Left ventricle myocardium inferior (tissue), 1 donor: ENCODE measurements at regions not wholly inside any gene's neighbourhood (a gene's known extent, or its start where the extent isn't known, plus 50 kb on each side); places are given as distances from the start of the nearest gene placed in this dataset.

Experiments
- DNase-seq: peaks from one replicate; pipeline ENCODE4 v3.0.0-alpha.2; 2020
- H3K27ac ChIP-seq: fragments of 200-600 bp; replicated peaks from 2 replicates; pipeline ENCODE4 v1.8.0; 2021
- H3K27me3 ChIP-seq: fragments of 200-600 bp; 2 replicates; pipeline ENCODE4 v1.8.0; 2021; ENCODE audit warnings: low read depth
- H3K36me3 ChIP-seq: fragments of 200-600 bp; 2 replicates; pipeline ENCODE4 v1.8.0; 2021
- H3K4me1 ChIP-seq: fragments of 200-600 bp; 2 replicates; pipeline ENCODE4 v1.8.0; 2021
- H3K4me3 ChIP-seq: fragments of 200-600 bp; 2 replicates; pipeline ENCODE4 v1.8.0; 2021; ENCODE audit warnings: mild to moderate bottlenecking, moderate library complexity
- H3K9me3 ChIP-seq: fragments of 200-600 bp; replicated peaks from 2 replicates; pipeline ENCODE4 v1.8.0; 2021
- intact Hi-C: fragments of 100-400 bp; cut with micrococcal nuclease; formaldehyde crosslinking; loops from one replicate; pipeline ENCODE4 v1.11.0; 2022
- TF ChIP-seq, protein P1 (sequence below): fragments of 200-600 bp; IDR thresholded peaks from 2 replicates; pipeline ENCODE4 v1.8.0; 2021; ENCODE audit warnings: antibody characterized with exemption, mild to moderate bottlenecking, borderline replicate concordance
- donor health status: DM: no; HTN: yes; CAD: no; lungs with severe emphysema.

DNA sequence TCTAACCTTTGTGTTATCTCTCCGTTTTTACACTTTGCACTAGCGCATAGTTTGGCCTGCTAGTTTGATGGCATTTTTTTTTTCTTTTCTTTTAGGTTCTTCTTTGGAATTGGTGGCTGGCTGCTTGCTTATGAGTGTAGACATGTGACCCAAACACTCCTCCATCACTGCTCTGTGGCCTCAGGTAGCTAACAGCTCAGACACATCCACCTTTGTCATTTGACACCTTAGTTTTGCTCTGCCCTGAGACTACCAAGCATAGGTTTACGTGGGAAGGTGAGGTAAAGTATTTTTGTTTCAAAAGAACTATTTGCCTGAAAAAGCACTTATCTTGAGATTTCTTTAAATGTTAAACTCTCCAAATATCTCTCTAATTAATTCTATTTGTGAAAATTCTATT lies 368.4 kb upstream of the MAP3K7 start:
- Histone ChIP-seq H3K36me3 (no peaks in the 10 kb centered on the region), H3K4me1 (no peaks in the 10 kb centered on the region), H3K9me3 (peaks cover 14% of the 10 kb centered on the region), H3K4me3 (no peak overlapping the region), H3K27ac (no peak overlapping the region), H3K27me3 (no peaks in the 10 kb centered on the region)
- no peak for DNase-seq
- TF ChIP-seq, protein P1, sequence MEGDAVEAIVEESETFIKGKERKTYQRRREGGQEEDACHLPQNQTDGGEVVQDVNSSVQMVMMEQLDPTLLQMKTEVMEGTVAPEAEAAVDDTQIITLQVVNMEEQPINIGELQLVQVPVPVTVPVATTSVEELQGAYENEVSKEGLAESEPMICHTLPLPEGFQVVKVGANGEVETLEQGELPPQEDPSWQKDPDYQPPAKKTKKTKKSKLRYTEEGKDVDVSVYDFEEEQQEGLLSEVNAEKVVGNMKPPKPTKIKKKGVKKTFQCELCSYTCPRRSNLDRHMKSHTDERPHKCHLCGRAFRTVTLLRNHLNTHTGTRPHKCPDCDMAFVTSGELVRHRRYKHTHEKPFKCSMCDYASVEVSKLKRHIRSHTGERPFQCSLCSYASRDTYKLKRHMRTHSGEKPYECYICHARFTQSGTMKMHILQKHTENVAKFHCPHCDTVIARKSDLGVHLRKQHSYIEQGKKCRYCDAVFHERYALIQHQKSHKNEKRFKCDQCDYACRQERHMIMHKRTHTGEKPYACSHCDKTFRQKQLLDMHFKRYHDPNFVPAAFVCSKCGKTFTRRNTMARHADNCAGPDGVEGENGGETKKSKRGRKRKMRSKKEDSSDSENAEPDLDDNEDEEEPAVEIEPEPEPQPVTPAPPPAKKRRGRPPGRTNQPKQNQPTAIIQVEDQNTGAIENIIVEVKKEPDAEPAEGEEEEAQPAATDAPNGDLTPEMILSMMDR: no peak
- intact Hi-C loops: no loop called here

DNA sequence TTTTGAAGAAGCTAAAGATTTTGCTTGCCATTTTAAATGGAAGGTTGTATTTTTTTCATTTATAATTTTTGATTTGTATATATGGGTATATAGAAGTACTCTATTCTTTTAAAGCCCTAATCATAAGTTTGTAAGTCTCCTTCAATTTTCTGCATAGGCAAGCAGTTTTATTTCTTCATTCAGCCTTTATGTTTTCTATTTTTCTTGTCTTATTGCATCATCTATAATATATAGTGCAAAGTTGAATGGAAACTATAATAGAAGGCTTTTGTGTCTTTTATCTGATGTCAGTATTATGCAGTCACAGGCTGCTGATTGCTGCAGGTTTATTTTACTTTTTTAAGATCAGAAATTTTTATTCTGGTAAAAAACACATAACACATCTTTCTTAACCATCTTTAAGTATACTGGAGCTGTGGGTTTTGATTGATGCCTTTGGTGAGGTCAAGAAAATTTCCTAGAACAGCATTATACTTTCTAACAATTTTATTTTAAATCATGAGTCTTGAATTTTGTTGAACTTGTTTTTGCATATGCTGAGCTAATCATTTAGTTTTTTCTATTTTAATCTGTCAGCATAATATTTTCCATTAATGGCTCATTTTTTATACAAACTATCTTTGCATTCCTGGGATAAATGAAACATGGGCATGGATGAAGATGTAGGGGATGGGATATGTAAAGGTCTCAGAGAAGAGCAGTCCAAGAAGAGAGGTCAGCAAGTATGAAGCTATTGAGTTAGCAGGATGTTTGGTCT lies 366.7 kb upstream of the MAP3K7 start:
- H3K27ac ChIP-seq: no peak overlapping the region
- DNase-seq: no peak
- H3K36me3 ChIP-seq: no peaks in the 10 kb centered on the region
- intact Hi-C loops: no loop called here
- H3K27me3 ChIP-seq: no peaks in the 10 kb centered on the region
- no peak overlapping the region for H3K4me3 ChIP-seq
- H3K4me1 ChIP-seq: no peaks in the 10 kb centered on the region
- TF ChIP-seq, protein P1: no peak
- H3K9me3 ChIP-seq: peaks cover 14% of the 10 kb centered on the region

DNA sequence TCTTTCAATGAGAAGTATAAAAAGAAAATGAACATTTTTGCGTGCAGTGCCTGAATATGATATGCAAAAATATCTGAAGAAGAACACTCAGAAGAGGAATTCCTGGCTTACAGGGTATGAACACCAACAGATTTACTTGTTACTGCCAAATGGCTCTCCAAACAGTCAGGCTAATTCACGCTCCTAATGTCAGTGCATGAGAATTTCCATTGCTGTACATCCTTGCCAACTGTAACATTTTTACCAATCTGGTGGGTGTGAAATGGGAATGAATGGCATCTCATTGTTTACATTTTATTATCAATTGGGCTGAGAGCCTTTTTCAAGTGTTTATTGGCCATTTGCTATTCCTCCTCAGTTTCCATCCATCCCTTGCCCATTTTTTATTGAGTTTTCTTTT lies 365.3 kb upstream of the MAP3K7 start:
- no peak overlapping the region for H3K4me3 ChIP-seq
- TF ChIP-seq, protein P1: no peak
- intact Hi-C loops: no loop called here
- peaks cover 14% of the 10 kb centered on the region for H3K9me3 ChIP-seq
- H3K36me3 ChIP-seq: no peaks in the 10 kb centered on the region
- H3K27me3 ChIP-seq: no peaks in the 10 kb centered on the region
- no peak for DNase-seq
- no peak overlapping the region for H3K27ac ChIP-seq
- no peaks in the 10 kb centered on the region for H3K4me1 ChIP-seq

DNA sequence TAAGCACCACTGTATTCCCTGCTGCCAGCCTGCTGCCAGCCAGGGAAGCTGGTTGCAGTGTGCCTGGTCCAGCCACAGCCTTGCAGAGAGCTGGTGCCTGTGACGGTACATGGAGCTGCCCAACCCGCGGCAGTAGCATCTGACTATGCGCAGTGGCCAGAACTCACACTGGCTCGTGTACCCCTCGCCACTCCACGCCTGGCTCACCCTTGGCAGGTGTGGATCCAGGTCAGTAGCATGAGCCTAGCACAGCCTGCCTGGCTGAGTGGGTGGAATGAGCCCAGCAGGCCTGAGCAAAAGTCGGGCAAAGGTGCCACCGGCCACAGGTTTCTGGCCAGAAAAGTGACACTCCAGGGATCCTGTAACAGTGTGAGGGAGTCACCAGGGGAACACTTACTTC lies 361.7 kb upstream of the MAP3K7 start:
- intact Hi-C loops: no loop called here
- H3K27me3 ChIP-seq: no peaks in the 10 kb centered on the region
- TF ChIP-seq, protein P1: no peak
- H3K36me3 ChIP-seq: no peaks in the 10 kb centered on the region
- no peak for DNase-seq
- H3K4me1 ChIP-seq: no peaks in the 10 kb centered on the region
- no peak overlapping the region for H3K27ac ChIP-seq
- no peak overlapping the region for H3K4me3 ChIP-seq
- H3K9me3 ChIP-seq: peaks cover 7% of the 10 kb centered on the region

DNA sequence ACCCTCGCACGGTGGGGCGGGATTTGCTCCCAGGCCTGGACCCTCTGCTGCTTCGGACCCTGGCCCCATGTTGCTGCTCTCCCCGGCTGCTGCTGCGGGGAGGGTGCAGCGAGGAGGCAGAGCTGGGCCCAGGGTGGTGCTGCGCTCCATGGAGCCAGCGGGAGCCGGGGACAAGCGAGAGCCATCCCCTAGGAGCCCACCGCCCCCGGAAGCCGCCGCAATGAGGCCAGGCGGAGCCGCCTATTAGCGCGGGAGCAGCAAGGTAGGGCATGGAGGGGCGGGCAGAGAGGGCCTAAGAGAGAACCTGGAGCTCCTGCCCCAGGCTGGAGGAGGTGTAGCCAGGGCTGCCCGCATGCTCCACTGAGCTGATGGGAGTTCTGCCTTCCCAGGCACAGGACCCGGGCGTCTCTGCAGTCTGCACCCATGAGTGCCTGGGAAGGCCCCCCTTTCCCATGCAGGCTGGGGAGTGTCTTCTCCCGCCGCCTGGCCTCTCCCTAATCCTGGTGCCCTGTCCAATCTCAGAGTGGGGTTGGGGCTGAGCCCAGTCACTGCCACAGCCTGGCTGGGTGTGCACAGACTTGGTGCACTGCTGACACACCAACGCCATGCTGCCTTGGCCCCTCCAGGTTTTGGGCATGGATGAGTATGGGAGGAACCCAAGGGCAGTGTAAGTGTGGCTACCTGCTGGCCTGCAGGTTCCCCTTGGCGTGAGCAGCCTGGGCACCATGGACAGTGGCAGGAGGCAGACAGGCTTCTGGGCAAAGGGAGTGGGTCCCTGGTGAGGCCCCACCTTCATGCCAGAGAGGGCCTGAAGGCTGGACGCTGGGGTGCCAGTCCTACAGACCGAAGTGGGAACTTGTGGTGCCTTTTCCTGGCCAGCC lies 360.6 kb upstream of the MAP3K7 start:
- intact Hi-C loops: no loop called here
- H3K36me3 ChIP-seq: no peaks in the 10 kb centered on the region
- no peaks in the 10 kb centered on the region for H3K4me1 ChIP-seq
- DNase-seq: no peak
- no peaks in the 10 kb centered on the region for H3K9me3 ChIP-seq
- H3K27ac ChIP-seq: no peak overlapping the region
- TF ChIP-seq, protein P1: no peak
- no peak overlapping the region for H3K4me3 ChIP-seq
- no peaks in the 10 kb centered on the region for H3K27me3 ChIP-seq
